Left renal cortex interstitium (tissue), 4 donors: ENCODE measurements at regions not wholly inside any gene's neighbourhood (a gene's known extent, or its start where the extent isn't known, plus 50 kb on each side); places are given as distances from the start of the nearest gene placed in this dataset.

Experiments
- DNase-seq, 4 donors: peaks; one replicate each; pipeline ENCODE4 v3.0.0-alpha.2; 2013; ENCODE audit warnings: low read depth in 4 of 4, low spot score in 2 of 4, missing footprints in 1 of 4

GRCh38 chr6:122289762-122290539 is 109.5 kb upstream of the HSF2 start:
- DNase-seq, result peak; percentile 34 to 45 (median 34)

- no peak for DNase-seq
These were observed 102.4 kb upstream of the HSF2 start for GRCh38 chr6:122297010-122297409.

- DNase-seq, result no peak
These were observed 97.4 kb upstream of the HSF2 start for GRCh38 chr6:122302067-122302466.

GRCh38 chr6:122307577-122307976 is 91.9 kb upstream of the HSF2 start:
- no peak for DNase-seq

GRCh38 chr6:122308074-122308473 is 91.4 kb upstream of the HSF2 start:
- DNase-seq, result no peak

GRCh38 chr6:122315842-122316241 is 83.6 kb upstream of the HSF2 start:
- DNase-seq, result no peak

GRCh38 chr6:122322824-122323223 is 76.6 kb upstream of the HSF2 start:
- DNase-seq, result no peak

- DNase-seq, result no peak
These were observed 76.1 kb upstream of the HSF2 start for GRCh38 chr6:122323361-122323760.

GRCh38 chr6:122330315-122330714 is 69.1 kb upstream of the HSF2 start:
- DNase-seq, result no peak

- DNase-seq, result no peak
These were observed 61.8 kb upstream of the HSF2 start for GRCh38 chr6:122337645-122338044.

- no peak for DNase-seq
These were observed 59.8 kb upstream of the HSF2 start for GRCh38 chr6:122339661-122340060.

- DNase-seq, result no peak
These were observed 52.2 kb upstream of the HSF2 start for GRCh38 chr6:122347280-122347679.

- no peak for DNase-seq
These were observed 51.7 kb upstream of the HSF2 start for GRCh38 chr6:122347751-122348150.
